NB4 (cell line): ENCODE measurements at regions not wholly inside any gene's neighbourhood (a gene's known extent, or its start where the extent isn't known, plus 50 kb on each side); places are given as distances from the start of the nearest gene placed in this dataset.

ENCODE experiments used
- POLR2A ChIP-seq: IDR thresholded peaks from 2 replicates; pipeline ENCODE4 v1.6.1; 2011; ENCODE audit warnings: mild to moderate bottlenecking; ENCODE audit not compliant: insufficient read length; ENCODE audit errors: extremely low read depth
- TF ChIP-seq, protein P1 (sequence below): IDR thresholded peaks from one replicate; pipeline ENCODE4 v1.5.1; 2012; ENCODE audit warnings: low read depth, low read length

GRCh38 chr18:73987247-73987980 lies 160.2 kb downstream of the FBXO15 start:
- TF ChIP-seq, protein P1, sequence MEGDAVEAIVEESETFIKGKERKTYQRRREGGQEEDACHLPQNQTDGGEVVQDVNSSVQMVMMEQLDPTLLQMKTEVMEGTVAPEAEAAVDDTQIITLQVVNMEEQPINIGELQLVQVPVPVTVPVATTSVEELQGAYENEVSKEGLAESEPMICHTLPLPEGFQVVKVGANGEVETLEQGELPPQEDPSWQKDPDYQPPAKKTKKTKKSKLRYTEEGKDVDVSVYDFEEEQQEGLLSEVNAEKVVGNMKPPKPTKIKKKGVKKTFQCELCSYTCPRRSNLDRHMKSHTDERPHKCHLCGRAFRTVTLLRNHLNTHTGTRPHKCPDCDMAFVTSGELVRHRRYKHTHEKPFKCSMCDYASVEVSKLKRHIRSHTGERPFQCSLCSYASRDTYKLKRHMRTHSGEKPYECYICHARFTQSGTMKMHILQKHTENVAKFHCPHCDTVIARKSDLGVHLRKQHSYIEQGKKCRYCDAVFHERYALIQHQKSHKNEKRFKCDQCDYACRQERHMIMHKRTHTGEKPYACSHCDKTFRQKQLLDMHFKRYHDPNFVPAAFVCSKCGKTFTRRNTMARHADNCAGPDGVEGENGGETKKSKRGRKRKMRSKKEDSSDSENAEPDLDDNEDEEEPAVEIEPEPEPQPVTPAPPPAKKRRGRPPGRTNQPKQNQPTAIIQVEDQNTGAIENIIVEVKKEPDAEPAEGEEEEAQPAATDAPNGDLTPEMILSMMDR: no peak
- no peak for TF ChIP-seq POLR2A
